ENCODE measurements at regions not wholly inside any gene's neighbourhood (a gene's known extent, or its start where the extent isn't known, plus 50 kb on each side); places are given as distances from the start of the nearest gene placed in this dataset.
A peak's percentile ranks its signal among the peaks of the same experiment; 100 is the strongest.

GRCh38 chr4:105058177-105058812, 88.4 kb upstream of the TET2 start (continued):
- peak; percentile 67 for TF ChIP-seq RELB (IDR thresholded peaks at IDR 0.05; ENCODE audit: low read depth)
- TF ChIP-seq SREBF1 (IDR thresholded peaks at IDR 0.05; ENCODE audit: low read length), result no peak
- 0 out of 2 replicates have a peak, but pooled peaks have one; percentile 38 for TF ChIP-seq MEF2A (IDR thresholded peaks at IDR 0.05; ENCODE audit: insufficient read depth, low read depth, low read length)
- TF ChIP-seq EED (IDR thresholded peaks at IDR 0.05; ENCODE audit: low read depth), result peak; percentile 96
- no peak for TF ChIP-seq TCF3 (IDR thresholded peaks at IDR 0.05; ENCODE audit: borderline replicate concordance, insufficient read depth, low read depth, low read length)
- TF ChIP-seq NKRF (conservative IDR thresholded peaks at IDR 0.05), result no peak
- TF ChIP-seq ZZZ3 (IDR thresholded peaks at IDR 0.05; ENCODE audit: control insufficient read depth, insufficient read length, low read depth), result no peak
- peak; percentile 68 for TF ChIP-seq BCL3 (IDR thresholded peaks at IDR 0.05; ENCODE audit: borderline replicate concordance, insufficient read depth, low read depth, low read length, poor library complexity, severe bottlenecking)
- TF ChIP-seq ZBED1 (IDR thresholded peaks at IDR 0.05; ENCODE audit: borderline replicate concordance), result 0 out of 2 replicates have a peak, but pooled peaks have one; percentile 48
- no peak for TF ChIP-seq POLR2AphosphoS5 (IDR thresholded peaks at IDR 0.05; ENCODE audit: low read length)
- peak; percentile 67 for TF ChIP-seq RUNX3 (IDR thresholded peaks at IDR 0.05; ENCODE audit: low read length)
- TF ChIP-seq RB1 (IDR thresholded peaks at IDR 0.05; ENCODE audit: borderline replicate concordance), result no peak
- TF ChIP-seq LARP7 (IDR thresholded peaks at IDR 0.05), result no peak
- TF ChIP-seq FOXM1 (IDR thresholded peaks at IDR 0.05; ENCODE audit: low read depth, low read length), result peak; percentile 68; the same call in 1 of the 2 replicates
- TF ChIP-seq SRF (IDR thresholded peaks at IDR 0.05; ENCODE audit: low read depth in 2 of 2, low read length in 2 of 2), result 0 out of 4 replicates have a peak, but pooled peaks of 1 of the 2 experiments have one; percentile 17
- TF ChIP-seq MTA2 (IDR thresholded peaks at IDR 0.05; ENCODE audit: low read depth), result peak; percentile 62; the same call in 1 of the 2 replicates
- TF ChIP-seq CUX1 (IDR thresholded peaks at IDR 0.05; ENCODE audit: insufficient replicate concordance, low read depth, low read length), result no peak
- TF ChIP-seq SUPT20H (IDR thresholded peaks at IDR 0.05; ENCODE audit: borderline replicate concordance, control insufficient read depth, low read depth, low read length), result no peak
- no peak for TF ChIP-seq YBX1 (IDR thresholded peaks at IDR 0.05)

Data from GM12878 (cell line).